ENCODE measurements at regions not wholly inside any gene's neighbourhood (a gene's known extent, or its start where the extent isn't known, plus 50 kb on each side); places are given as distances from the start of the nearest gene placed in this dataset.

GRCh38 chr12:89098441-89099112, 253.7 kb downstream of the DUSP6 start:
- no peak for DNase-seq (ENCODE audit: low spot score)

DNA sequence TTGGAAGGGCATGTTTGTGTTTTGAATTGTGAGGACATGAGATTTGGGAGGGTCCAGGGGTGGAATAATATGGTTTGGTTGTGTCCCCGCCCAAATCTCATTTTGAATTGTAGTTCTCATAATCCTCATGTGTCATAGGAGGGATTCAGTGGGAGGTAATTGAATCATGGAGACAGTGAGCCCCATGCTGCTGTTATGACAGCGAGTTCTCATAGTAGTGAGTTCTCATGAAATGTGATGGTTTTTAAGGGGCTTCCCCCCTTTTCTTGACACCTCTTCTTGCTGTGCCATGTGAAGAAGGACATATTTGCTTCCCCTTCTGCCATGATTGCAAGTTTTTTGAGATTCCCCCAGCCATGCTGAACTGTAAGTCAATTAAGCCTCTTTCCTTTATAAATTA, 260.0 kb downstream of the DUSP6 start:
- DNase-seq (ENCODE audit: low spot score) = no peak

DNA sequence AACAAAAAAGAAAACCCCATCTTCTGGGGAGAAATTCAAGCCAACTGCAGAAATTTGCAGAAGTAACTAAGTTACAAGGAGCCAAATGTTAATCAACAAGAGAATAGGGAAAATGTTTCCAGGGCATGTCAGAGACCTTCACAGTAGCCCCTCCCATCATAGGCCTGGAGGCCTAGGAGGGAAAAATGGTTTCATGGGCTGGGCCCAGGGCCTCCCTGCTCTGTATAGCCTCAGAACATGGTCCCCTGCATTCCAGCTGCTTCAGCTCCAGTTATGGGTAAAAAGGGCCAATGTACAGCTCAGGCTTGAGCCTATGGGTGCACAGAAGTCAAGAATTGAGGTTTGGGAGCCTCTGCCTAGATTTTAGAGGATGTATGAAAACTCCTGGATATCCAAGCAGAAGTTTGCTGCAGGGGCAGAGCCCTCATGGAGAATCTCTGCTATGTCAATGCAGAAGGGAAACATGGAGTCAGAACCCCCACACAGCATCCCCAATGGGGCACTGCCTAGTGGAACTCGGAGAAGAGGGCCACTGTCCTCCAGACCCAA, 260.9 kb downstream of the DUSP6 start:
- DNase-seq (ENCODE audit: low spot score) = no peak

DNA sequence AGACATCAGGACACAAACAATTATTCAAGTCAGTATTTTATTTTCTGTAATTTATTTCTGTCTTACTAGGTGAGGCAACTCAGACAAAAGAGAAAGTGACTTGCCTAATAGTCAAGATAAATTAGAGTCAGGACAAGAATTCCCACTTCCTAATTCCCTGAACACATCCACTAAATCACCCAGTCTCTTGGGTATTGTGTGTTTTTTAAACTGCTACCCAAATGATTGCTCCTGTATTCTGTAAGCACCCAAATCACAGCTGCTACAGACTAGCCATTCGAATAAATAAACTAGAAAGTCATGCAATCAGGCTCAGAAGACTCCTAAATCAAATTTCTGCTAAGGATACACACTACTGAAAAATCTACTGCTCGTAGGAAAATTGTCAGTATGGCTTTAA, 263.0 kb downstream of the DUSP6 start:
- no peak for DNase-seq (ENCODE audit: low spot score)

DNA sequence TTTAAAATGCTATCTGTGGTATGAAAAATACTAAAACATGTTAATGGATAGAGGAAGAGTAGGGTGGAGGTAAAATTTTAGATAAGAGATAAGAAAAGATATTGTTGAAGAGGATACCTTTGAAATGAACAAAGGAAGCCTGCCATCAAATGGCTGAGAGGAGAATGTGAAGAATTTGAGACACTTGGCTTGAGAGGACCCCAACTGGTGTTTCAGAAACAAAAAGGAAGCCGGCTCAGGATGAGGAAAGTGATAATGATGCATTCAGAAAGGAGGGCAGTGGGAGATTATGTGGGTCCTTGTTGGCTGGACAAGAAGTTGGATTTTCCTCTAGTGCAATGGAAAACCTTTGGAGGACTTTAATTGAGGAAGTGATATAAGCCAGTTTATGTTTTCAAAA, 264.4 kb downstream of the DUSP6 start:
- no peak for DNase-seq (ENCODE audit: low spot score)

- no peak for DNase-seq (ENCODE audit: low spot score)
Observed at GRCh38 chr12:89087149-89087825, 265.0 kb downstream of the DUSP6 start.

- no peak for DNase-seq (ENCODE audit: low spot score)
Observed at GRCh38 chr12:89085421-89085820, 266.9 kb downstream of the DUSP6 start.

- no peak for DNase-seq (ENCODE audit: low spot score)
Observed at GRCh38 chr12:89084751-89085150, 267.6 kb downstream of the DUSP6 start.

DNA sequence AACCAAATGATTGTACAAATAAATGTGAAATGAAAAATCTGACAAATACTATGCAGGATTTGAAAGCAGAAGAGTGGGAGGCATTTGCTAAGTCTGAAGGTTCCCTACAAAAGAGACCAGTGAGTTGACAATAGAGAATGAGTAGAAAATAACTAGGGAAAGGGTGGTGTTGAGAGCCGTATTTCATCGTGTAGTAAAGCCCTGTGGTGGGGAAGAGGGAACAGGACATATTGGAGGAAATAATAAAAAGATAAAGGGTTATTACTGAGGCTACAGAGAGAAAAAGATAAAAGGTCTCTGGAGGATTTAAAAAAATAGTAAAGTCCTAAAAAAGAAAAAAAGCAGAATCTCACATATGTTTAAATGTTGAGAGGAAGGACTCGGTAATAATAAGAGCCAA, 268.8 kb downstream of the DUSP6 start:
- no peak for DNase-seq (ENCODE audit: low spot score)

GRCh38 chr12:89082370-89082753, 269.9 kb downstream of the DUSP6 start:
- no peak for DNase-seq (ENCODE audit: low spot score)

GRCh38 chr12:89081719-89082369, 270.5 kb downstream of the DUSP6 start:
- no peak for DNase-seq (ENCODE audit: low spot score)

DNA sequence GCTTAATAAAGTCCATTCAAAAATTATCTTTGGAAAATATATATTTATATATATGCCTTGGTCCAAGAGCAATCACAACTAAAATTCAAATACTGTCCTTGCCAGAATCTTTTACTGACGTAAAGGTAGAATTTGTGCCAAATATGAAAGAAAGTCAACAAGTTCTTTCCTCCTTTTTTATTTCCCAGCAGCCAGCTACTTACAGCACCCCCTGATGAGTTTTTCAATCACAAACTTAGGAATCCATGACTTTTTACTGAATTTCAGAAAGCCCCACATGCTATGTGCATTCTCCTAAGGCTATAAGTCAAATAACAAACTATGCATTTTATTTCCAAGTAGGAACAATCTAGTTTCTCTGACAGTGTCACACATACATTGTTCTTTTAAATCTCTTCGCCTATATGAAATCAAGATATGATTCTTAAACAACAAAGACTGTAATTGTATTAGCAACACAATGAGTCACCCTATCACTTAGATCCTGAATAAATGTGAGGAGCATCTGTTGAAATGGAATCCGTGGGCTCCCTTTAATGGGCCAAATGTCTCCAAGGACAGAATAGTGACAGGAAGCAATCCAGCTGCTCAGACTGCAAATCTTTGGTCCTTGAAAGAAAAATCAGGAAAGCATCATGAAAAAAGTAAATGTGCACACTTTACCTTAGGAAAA, 271.4 kb downstream of the DUSP6 start:
- no peak for DNase-seq (ENCODE audit: low spot score)

DNA sequence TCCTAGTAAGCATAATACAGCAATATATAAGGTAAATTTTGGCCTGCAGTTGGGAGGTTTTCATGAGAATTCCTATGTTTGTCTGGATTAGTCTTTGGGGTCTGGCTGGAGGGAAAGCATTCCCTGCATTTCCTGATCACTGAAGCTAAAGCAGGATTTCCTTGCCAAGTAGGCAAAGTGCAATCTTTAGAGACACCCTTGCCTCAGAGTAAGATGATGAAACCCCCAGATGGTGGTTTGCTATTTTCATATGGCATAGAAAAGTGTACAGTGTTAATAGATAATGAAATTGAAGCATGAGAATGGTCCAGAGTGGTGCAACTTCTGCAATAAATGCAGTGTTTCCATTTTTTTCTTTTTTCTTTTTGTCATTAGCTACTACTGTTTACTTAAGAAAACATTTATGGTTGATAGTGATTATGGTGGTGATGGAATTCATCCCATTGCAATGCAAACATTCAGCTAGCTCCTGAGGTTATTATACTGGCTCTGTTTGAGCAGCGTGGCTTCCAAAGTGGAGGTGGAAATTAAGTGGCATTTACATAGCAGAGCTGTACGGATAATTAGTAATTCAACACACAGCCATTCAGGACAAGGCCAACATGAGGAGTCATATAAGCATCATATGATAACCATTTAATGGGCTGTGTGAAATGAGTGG, 276.3 kb downstream of the DUSP6 start:
- no peak for DNase-seq (ENCODE audit: low spot score)

DNA sequence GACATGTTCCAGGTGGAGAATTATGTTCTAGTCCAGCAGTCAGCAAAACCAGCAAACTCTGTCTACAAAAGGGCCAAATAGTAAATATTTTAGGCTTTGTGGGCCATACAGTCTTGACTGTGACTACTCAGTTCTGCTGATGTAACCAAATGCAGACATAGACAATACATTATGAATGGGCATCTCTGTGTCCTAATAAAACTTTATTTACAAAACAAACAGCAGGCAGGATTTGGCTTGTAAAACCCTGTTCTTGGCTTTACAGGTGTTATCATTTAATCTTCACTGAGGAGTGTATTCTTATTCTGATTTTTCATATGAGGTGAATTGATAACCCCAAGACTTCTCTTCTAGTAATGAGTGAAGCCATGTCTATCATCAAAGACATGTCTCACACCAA, 278.6 kb downstream of the DUSP6 start:
- DNase-seq (ENCODE audit: low spot score) = no peak

- no peak for DNase-seq (ENCODE audit: low spot score)
Observed at GRCh38 chr12:89073027-89073398, 279.3 kb downstream of the DUSP6 start.

DNA sequence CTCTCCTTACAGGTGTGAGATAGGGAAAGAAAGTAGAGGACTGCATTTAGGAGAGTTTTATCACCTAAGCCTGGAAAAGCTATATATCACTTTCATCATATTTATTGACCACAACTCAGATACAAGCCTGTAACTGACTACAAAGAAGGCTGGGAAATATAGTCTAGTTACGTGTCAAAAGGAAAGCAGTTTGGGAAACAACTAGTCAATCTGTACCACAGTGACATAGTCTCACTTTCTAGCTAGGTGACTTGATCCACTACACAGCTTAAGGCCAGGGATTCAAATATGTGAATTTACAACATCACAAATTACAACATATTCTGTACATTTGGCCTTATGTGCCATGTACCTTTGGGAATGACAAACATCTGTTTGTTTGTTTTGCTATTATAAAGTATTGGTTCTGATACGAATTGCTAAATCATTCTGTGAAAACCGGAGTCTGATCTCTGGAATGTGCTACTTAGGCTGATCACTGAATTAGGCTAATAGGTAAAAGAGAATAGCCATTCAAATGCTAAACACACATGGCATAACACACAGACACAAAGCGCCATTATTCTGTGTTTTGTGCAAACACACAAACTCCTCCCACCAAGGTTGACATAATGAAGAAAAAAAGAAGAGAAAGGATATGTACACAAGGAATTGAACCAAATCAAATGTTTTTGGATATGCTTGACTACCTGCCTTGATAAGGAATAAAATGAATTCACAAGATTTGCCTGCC, 279.8 kb downstream of the DUSP6 start:
- no peak for DNase-seq (ENCODE audit: low spot score)

DNA sequence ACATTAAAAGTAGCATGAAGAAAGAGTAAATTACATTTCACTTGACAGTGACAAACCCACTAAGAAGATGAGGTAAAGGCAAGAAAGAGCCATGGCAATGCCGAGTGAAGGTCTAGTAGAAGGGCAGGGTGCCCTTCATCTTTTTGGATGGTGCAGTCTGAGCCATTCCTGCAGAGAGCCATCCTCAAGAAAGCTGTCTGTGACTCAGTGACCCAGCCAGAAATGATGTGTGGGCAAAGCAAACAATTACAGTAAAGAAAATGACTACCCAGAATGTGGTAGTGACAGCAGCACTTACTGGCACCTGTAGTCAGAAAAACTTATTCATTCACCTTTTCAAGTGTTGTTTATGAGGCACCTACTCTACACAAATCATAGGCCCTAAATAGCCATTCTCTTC, 281.7 kb downstream of the DUSP6 start:
- DNase-seq (ENCODE audit: low spot score) = no peak

- DNase-seq (ENCODE audit: low spot score) = no peak
Observed at GRCh38 chr12:89069431-89069830, 282.9 kb downstream of the DUSP6 start.

DNA sequence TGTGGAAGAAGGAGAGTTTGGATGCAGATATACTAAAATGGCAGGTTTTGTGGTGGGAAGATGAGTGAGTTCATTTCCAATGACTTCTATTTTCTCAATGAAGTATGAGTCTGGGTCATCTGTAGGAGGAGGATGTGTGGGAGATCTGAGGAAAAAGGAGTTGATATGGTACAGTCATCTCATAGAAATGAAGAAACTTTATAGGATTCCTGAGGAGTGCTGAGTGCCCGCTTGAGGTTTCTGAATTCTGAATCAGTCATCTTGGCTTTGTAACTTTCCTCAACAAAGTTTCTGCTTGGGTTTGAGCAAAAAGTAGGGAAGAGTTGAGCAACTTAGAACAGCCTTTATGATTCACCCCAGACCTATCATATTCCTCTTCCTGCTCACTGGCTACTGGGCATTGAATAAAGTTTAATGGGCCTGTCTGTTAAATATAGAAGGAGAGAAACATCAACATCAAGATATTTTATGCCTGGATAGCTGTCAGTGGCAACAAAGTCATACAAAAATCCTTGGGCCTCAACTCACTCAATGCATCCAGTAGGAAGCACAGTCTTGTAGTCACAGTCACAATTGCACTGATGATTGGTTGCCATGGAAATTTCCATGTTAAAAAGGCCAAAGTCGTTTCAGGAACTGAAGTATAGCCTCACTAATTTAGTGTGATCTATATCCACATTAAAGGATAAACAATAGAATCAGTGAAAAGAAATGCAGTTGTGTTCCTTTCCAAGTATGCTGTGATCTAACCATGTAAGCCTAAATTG, 284.7 kb downstream of the DUSP6 start:
- DNase-seq (ENCODE audit: low spot score) = peak; percentile 30

GRCh38 chr12:89064780-89065179, 287.5 kb downstream of the DUSP6 start:
- DNase-seq (ENCODE audit: low spot score) = no peak

GRCh38 chr12:89064151-89064550, 288.1 kb downstream of the DUSP6 start:
- DNase-seq (ENCODE audit: low spot score) = no peak

Data from hepatic stellate cell (primary cell).